ENCODE measurements at regions not wholly inside any gene's neighbourhood (a gene's known extent, or its start where the extent isn't known, plus 50 kb on each side); places are given as distances from the start of the nearest gene placed in this dataset.
"Not testable (repeated sequence)": the region's sequence is repeated elsewhere in the genome, so short reads cannot be mapped to it uniquely, and the experiment has no call there.

DNA sequence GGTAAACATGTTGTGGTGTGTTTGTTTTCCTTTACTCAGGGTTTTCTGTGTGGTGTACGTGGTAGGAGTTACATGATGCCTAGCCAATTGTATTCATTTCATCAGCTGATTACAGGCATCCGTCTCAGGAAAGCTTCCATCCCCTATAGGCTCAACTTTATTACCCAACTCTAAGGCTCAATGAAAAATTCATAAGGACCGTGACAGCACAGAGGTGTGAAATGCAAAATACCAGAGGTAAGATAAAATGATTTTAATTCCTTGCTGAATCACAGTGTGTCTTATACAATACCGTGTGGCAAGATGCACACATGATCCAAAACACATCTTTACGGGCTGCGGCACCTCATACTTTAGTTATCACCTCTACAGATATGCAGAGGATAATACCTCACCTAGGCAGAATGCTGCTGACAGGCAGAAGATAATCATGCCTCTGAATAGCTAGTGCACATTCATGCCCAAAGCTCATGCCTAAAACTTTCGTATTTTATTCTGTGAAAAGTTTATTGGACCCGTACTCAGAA lies 87.2 kb upstream of the DIO2 start:
- DNase-seq (ENCODE audit: low spot score) = no peak

DNA sequence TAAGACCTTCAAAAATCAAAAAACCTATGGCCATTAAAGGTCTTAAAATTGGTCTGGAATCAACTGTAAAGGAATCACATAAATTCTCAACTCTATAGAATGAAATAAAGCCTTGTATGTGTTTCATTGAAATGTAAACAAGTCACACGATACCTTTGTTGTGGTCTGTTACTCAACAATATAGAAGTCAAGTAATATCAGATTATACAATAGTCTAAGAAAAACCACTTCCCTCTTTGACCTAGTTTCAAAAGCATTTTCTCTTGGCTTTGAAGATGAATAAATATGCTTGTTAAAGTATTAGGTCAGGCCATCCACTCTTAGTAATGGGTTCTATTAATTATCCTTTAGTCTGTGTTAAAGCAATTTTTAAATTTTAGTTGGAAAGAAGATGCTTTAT lies 79.8 kb upstream of the DIO2 start:
- no peak for DNase-seq (ENCODE audit: low spot score)

DNA sequence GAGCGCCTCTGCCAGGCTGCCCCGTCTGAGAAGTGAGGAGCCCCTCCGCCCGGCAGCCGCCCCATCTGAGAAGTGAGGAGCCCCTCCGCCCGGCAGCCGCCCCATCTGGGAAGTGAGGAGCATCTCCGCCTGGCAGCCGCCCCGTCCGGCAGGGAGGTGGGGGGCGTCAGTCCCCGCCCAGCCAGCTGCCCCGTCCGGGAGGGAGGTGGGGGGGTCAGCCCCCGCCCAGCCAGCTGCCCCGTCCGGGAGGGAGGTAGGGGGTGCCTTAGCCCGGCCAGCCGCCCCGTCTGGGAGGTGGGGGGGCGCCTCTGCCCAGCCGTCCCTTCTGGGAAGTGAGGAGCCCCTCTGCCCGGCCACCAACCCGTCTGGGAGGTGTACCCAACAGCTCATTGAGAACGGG lies 75.4 kb upstream of the DIO2 start:
- not testable (repeated sequence) for DNase-seq (ENCODE audit: low spot score)

DNA sequence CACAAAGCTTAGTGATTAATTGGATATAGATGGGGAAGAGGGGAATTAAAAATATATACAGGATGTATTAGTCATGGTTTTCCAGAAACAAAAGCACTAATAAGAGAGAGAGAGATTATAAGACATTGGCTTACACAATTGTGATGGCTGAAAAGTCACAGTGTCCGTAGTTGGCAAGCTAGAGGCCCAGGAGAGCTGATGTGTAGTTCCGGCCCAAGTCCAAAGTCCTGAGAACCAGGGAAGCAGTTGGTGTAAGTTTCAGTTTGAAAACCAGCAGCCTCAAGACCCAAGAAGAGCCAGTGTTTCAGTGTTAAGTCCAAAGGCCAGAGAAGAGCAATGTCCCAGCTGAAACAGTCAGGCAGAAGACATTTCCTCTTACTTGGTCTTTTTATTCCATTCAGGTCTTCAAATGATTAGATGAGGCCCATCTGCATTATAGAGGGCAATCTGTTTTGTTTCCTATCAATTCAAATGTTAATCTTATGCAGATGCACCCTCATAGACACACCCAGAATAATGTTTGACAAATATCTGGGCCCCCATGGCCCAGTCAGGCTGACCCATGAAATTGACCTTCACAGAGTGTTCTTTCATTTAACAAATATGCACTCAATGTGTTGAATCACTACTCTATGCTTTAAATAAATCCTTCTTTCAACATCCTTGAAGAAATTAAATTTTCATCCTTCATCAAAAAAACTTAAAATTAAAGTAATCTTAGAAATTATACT lies 67.2 kb upstream of the DIO2 start:
- DNase-seq (ENCODE audit: low spot score) = no peak

DNA sequence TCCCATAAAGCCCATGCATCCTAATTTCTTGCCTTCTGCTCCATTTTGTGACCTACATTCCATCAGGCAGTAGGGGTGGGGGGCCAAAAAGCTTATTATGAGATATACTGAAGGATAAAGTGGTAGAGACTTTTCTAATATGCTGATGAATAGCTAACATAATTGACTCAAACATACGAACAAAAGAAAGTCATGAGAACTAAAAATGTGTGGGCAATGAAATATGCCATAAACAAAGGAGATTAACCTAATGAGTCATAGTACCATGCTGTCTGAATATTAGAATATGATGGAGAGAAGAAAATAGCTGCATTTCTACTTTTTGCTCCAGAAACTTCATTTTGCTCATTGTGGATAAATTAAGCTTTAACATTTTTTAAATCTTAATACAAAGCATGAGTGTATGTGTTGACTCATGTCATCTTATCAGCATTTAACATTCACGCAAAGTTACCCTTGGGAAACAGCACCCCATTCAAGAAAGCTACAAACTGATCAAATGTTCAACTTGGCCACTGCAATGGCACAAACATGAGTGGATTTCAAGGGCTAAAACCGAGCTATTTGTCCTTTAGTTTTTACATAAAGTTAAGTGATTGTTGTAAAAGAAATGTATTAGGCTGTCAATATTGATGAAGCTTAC lies 64.0 kb upstream of the DIO2 start:
- no peak for DNase-seq (ENCODE audit: low spot score)

DNA sequence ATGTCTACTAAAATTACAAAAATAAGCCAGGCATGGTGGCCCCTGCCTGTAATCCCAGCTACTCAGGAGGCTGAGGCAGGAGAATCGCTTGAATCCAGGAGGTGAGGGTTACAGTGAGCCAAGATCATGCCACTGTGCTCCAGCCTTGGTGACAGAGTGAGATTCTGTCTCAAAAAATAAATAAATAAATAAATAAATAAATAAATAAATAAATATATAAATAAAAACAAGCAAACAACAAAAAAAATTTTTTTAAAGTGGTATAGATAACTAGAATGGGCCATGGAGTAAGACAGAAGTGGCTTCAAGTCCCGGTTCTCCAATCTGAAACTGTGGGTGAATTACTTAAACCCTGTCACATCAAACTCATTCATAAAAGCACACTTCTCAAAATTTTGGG lies 63.0 kb upstream of the DIO2 start:
- not testable (repeated sequence) for DNase-seq (ENCODE audit: low spot score)

DNA sequence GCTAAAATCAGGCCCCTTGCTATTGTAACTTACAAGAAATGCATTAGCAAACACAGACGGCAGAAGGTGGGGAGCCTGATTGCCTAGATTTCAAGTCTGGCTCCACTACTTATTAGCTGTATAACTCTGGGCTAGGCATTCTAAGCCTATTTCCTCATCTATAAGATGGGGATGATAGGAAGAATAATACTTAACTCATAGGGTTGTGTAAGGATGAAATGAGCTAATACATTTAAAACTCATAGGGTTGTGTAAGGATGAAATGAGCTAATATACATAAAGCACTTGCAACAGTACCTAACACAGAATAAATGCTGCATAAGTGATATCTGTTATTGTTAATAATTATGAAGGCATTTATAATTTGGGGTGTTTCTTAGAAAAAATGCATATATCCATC lies 60.1 kb upstream of the DIO2 start:
- DNase-seq (ENCODE audit: low spot score) = no peak

DNA sequence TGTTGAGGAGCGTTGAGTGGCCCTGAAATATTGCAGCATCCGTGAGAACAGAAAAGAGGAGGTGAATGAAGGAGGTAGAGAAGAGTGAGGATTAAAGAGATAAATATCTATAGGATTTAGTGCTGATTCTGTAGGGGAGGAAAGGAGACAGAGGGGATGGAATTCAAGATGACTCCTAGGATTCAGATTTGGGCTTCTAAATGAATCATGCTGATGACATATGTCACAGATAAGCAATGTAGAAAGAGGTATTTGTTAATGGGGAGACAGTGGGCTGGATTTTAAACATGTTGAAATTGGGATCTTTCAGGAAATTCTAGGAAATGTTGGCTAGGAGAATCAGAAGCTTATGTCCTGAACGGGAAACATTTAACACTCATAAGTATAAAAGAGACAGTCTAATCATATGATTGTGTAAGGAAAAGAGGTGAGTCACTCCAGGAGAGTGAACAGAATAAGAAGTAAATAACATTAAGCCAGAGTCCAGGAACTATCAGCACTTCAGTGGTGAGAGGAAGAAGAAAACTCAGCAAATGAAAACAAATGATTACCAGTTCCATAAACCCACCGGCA lies 58.1 kb upstream of the DIO2 start:
- no peak for DNase-seq (ENCODE audit: low spot score)

DNA sequence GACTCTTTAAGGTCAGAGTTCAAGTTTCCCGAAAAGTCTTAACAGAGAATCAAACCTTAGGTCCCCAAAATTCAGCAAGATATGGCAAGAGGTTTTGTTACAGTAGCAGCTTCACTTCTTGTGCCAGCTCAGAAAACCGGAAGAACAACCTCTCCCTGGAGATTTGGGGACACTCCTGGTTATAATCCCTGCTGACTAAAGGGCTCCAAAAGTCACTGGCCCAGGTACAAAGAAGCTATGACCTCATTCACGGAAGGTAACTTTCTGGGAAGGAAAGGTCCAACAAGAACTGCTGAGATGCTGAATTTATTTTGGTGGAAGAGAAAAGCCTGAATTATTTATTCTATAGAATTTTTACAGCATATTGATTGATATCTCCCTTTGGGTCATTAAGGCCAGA lies 55.6 kb upstream of the DIO2 start:
- DNase-seq (ENCODE audit: low spot score) = no peak

DNA sequence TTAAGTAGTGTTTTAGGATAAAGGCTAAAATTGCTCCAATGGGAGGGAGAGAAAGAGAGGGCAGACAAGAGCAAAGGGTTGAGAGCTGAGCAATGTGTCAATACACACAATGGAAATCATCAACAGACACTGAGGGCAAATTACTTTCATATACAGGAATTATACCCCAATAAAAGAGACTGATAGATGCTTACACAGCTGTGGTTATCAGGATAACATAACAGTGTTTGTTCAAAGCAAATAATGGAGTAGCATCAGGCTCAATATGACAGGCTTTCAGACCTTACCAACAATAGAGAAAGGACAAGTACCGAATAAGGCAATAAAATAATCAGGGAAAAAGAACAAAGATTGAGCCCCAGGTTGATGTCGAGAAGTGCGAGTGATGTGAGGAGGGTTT lies 53.4 kb upstream of the DIO2 start:
- no peak for DNase-seq (ENCODE audit: low spot score)

All from pons (tissue), 1 donor.